ENCODE measurements at regions not wholly inside any gene's neighbourhood (a gene's known extent, or its start where the extent isn't known, plus 50 kb on each side); places are given as distances from the start of the nearest gene placed in this dataset.
"Not testable (repeated sequence)": the region's sequence is repeated elsewhere in the genome, so short reads cannot be mapped to it uniquely, and the experiment has no call there.

- DNase-seq (ENCODE audit: low read depth in 2 of 2): no peak
Observed at GRCh38 chr2:176424746-176425145, 155.5 kb downstream of the MTX2 start.

DNA sequence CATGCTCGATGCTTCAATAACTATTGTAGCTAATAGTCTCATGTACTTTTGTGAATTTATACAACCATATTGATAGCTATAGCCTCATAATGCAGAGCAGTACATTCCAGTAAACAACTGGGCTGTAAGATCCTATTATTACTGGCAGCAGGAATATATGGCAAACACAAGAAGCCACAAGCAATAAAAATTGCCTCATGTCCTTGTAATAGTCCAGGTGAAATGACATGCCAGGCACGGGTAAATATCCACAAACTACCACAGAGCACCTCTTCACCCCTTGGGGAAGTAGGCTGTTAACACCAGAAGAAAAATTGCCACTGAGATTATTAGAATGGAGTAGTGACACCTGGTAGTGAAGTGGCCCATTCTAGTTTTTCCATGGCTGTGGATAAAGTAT, 158.3 kb downstream of the MTX2 start:
- no peak for DNase-seq (ENCODE audit: low read depth in 2 of 2)

DNA sequence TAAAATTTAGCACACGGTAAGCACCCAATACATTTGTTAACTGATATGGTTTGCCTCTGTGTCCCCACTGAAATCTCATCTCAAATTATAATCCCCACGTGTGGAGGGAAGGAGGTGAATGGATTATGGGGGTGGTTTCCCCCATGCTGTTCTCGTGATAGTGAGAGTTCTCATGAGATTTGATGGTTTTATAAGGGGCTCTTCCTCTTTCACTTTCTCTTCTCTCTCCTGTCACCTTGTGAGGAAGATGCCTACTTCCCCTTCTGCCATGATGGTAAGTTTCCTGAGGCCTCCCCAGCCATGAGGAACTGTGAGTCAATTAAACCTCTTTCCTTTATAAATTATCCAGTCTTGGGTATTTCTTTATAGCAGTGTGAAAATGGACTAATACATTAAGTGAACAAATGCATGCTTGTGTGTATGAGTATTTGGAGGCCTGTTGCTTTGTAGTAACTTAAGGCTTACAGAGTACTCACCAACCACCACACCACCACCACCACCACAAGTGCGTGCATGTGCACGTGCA, 159.8 kb downstream of the MTX2 start:
- DNase-seq (ENCODE audit: low read depth in 2 of 2): not testable (repeated sequence)

DNA sequence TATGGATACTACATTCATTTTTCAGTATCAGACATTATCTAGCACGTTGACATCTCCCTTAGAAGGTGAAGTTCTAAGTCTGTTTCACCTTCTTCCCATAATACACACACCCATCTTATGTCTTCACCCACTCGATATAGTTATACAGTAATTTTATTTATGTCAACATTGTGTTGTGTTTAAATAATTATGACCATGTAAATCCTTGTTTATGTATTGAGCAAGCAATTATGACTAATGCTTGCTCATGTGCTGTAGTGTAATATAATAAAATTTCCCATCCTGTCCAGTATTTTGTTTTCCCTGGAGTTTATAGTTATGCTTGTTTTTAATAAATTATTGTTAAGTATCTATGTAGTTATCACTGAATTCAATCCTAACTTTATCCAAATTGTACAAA, 163.2 kb downstream of the MTX2 start:
- no peak for DNase-seq (ENCODE audit: low read depth in 2 of 2)

GRCh38 chr2:176435729-176436128, 166.5 kb downstream of the MTX2 start:
- no peak for DNase-seq (ENCODE audit: low read depth in 2 of 2)

- DNase-seq (ENCODE audit: low read depth in 2 of 2): no peak
Observed at GRCh38 chr2:176443946-176444345, 174.7 kb downstream of the MTX2 start.

DNA sequence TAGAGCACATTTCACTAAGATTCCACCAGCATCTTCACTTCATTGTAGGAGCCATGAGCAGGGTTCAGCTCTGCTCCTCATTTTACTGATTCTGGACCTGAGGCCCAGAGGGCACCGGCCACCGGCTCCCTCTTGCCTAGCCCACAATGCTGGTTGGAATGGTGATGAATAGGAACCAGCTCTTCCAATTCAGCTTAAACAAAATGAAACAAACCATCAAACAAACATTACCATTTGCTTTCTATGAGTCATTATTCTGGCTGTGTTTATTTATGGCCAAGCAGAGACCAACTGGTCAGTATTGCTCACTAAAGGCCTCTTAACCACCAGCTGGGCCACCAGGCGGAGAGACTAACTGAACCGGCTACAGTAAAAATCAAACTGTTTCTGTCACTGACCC, 176.7 kb downstream of the MTX2 start:
- DNase-seq (ENCODE audit: low read depth in 2 of 2): no peak

- no peak for DNase-seq (ENCODE audit: low read depth in 2 of 2)
Observed at GRCh38 chr2:176446718-176447414, 177.6 kb downstream of the MTX2 start.

DNA sequence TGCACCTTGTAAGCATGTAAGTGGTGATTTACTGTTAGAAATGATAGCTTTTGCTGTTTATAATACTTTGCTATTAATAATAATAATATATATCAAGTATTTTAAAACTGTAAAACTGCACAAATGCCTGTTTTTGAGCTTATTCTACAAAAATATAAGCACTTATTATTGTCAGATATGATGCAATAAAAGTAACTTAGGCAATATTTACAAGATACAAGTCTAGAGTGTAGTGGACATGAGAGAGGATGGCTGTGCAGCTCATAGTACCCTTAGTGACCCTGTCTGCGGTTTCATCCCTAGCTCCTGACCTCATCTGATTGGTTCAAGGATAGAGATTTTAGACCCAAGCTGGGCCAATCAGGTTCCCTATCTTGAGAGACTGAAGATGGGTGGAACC, 178.4 kb downstream of the MTX2 start:
- no peak for DNase-seq (ENCODE audit: low read depth in 2 of 2)

DNA sequence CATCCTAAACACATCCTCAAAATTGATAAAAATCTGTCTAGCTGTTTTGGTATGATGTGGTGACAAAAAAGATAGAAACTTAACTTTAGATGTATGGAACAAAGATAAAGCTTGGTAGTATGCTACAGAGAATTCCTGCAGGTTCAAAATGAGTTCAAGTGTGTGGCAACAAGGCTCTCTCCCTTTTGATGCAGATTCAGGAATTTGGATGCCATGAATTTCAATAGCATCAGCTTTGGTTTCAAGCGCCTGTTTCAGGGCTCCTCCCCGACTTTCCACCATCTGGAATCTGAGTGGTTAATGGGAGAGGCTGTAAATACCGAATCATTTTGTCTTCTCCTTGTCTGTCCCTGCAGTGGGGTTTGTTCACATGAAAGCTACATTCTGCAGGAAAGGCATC, 180.6 kb downstream of the MTX2 start:
- no peak for DNase-seq (ENCODE audit: low read depth in 2 of 2)

GRCh38 chr2:176453784-176454183, 184.5 kb downstream of the MTX2 start:
- DNase-seq (ENCODE audit: low read depth in 2 of 2): no peak

DNA sequence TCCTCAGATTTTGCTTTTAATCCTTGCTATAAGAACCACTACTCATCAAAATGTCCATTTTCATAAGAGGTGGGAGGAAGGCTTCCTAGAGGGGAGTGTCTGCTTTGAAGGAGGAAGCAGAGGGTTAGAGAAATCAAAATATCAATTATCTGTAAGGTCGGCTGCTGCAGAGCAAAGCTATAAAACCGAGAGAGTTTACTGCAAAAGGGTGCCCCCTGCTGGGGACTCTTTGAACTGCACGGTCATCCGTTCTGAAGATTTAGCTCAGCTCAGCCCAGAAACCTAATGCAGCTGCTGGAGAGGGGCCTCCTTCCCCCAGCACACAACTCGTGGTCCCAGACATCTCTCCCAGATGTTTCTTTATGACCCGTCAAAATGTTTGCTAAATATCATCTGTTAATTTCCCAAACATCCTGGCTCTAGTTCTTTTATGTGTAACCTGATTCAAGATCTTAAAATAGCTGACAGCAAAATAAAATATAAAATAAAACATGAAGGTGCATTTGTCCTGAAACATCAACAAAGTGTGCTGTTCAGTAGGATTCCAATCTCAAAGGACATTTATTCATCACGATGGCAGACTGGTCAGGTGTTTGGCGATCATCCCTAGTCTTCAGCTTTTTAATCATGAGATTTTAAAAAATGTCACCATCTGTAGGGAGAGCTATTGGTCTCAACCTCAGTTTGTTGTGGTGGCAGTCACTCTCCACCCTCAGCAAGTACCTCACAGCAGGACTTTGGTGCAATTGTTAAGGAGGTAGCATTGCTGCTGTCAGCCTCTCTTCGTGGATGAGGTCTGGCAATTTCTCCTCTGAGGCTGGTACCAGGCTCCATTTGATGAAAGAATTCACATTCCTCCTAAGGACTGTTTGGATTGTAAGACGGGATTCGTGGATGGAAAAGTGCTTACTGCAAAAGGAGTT, 185.9 kb downstream of the MTX2 start:
- peak; percentile 50 to 81 for DNase-seq (ENCODE audit: low read depth in 2 of 2)

DNA sequence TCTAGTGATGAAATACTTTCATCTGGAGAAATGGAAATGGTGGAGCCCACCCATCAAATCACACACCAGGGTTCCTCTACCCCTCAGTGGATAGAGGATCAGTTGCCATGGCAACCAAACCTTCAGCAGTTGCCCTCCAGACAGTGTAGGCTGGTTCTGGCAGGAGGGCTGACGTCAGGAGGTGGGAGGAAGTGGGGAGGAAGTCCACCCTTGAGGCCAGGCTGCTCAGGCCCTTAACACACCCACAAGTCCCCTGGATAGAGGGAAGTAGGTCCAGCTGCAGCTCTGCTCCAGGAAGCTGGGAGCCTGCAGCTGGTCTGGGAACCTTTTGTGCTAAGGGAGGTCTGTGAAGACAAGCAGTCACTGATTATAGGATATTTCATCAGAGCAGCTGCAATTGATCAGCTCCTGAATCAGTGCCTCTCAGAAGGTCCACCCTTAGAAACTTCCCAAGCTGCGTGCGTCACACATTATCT, 186.6 kb downstream of the MTX2 start:
- DNase-seq (ENCODE audit: low read depth in 2 of 2): no peak

DNA sequence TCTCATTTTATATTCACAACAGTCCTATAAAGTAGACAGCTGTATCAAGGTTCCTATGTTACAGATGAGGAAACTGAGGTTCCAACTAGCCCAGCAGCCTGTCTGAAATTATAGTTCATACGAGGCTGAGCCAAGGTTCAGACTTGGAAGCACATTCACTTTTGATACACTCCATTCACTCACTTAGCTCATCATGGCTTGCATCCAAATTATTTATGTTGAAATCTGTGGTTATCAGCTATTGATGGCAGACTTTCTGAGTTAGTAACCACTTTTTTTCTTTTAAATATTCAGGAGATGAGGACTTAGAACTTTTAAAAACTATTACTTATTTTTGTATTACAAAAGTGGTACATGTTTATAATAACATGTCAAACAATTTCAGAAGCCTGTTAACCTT, 188.2 kb downstream of the MTX2 start:
- no peak for DNase-seq (ENCODE audit: low read depth in 2 of 2)

DNA sequence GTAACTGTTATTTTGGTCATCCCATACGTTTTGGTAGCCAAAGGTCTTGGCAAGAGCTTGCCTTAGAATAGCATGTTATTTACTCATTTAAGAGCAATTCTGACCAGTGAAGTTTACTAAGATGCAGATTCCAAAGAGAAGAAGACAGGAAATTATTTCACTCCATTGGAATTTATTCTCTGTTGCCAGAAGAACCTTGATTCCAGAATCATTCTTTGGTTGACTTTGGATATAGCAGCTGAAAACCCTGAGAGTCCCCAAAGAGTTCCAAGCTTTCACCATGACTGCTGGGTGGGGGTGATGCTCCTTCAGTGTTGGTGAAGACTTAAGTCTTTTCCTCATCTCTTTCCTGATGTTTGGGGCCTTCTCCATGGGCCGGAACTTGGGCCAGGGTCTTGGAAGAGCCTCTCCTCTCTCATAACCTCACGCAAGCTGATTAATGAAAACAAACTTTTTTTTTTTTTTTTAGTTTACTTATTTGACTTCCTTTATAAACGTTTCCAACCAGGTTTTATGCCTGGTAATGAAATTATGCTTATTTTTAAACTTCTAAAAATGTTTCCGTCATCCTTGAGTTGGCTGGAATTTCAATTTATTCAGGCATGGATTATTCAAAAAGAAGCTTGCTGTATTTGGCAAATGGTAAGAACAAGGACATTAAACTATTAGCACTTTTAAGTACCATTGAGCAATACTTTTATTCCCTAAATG, 192.0 kb downstream of the MTX2 start:
- DNase-seq (ENCODE audit: low read depth in 2 of 2): no peak

DNA sequence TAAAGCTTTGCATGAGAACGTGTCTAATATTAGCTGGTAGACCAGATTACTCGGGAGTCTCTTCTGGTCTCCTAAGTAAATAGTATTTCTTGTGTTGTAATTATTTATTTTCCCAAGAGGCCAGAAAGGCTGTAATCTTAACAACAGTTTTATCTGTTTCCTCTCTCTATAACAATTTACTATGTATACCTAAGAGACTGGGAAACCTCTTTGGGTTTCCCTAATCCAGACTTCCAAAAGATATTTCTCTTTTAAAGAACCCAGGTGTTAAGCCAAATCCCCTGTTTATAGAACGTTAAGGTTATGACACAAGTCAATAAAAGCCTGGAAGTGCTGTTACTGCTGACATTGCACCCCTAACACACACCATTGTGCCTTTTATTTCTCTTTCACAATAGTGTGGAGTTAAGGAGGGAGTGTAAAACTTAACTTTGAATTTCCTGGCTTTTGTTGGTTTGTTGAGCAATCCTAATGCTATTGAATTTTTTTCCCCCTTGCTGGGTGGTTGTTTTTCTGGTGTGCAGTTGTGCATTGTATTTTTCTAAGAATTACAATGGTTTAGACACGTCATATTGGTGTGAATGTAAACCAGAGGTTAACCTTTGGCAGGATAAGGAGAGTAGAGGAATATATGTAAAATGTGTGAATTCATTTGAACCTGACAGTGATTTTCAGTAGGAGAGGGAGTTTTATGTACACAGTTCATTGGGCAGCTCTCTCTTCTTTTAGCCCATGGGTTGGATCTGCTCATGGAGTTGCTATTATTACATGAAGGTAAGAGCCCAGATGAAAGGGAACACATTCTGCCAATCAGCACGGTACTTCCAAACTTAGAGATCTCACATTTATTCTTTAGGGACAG, 192.8 kb downstream of the MTX2 start:
- no peak for DNase-seq (ENCODE audit: low read depth in 2 of 2)

DNA sequence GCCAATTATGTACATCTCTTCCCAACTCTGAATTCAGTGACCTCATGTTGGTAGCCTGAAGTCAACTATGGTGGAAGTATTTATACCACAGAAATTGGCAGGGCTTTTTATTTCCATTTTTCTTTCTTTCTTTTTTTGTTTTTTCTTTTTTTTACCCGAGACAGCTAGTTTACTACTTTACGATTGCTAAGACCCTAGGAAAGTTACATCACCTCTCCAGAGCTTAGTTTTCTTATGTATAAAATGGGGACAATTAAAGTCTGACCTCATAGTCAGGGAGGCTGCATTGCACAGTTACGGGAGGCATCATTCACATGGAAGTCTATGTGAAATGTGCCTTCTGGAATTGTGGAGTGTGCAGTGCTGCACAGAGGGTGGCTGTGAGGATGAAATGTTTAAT, 194.3 kb downstream of the MTX2 start:
- no peak for DNase-seq (ENCODE audit: low read depth in 2 of 2)

- DNase-seq (ENCODE audit: low read depth in 2 of 2): no peak
Observed at GRCh38 chr2:176464886-176465564, 195.8 kb downstream of the MTX2 start.

DNA sequence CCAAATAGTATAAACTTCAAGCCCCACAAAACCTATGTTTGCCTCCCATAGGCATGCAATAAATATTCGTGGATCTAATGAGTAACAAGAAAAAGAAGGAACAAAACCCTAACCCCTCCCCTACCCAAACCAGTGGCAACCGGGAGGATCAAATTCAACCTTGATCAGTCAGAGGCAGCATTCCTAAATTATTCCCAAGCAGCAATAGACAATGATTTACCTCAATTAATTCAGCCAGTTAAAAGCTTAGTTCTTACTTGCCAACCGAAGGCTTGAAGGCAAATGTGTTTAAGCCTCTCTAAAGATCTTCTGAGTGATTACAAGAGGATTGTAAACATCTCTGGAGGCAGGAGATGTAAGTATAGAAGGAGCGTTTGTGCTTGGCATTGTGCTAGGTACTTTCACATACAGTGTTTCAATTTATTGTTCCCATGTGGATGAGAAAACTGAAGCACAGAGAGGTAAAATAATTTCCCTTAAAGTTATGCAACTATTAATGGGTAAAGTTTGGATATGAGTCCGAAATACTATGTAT, 197.7 kb downstream of the MTX2 start:
- DNase-seq (ENCODE audit: low read depth in 2 of 2): no peak

DNA sequence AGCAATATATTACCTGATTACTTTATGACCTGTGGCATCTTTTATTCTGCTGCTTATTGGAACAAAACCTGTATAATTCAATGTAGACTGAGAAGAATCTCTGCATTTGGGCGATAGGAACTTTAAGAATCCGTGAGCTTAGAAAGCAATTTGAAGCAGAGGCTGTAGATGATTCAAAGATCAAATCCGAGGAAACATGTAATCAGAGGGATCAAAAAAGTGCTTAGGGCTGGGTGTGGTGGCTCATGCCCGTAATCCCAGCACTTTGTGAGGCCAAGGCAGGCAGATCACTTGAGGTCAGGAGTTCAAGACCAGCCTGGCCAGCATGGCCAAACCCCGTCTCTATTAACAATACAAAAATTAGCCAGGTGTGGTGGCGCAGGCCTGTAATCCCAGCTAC, 198.4 kb downstream of the MTX2 start:
- no peak for DNase-seq (ENCODE audit: low read depth in 2 of 2)
